AG04450 (cell line): ENCODE measurements at regions not wholly inside any gene's neighbourhood (a gene's known extent, or its start where the extent isn't known, plus 50 kb on each side); places are given as distances from the start of the nearest gene placed in this dataset.

Source experiments
- CTCF ChIA-PET: fragments of 300-600, 350-600 bp; formaldehyde crosslinking; extraction: SDS; loops from one replicate; lab custom pipeline; 2022; ENCODE audit warnings: antibody characterized with exemption, inconsistent platforms; lab: Charles Lee
- POLR2A ChIA-PET: fragments of 350-600 bp; formaldehyde crosslinking; extraction: SDS; loops from one replicate; lab custom pipeline; 2021; ENCODE audit warnings: antibody characterized with exemption, inconsistent platforms; lab: Yijun Ruan, JAX
- DNase-seq: peaks from one replicate; pipeline ENCODE4 v3.0.0-alpha.2; 2011; ENCODE audit warnings: low read depth, low spot score
- H3K27ac ChIP-seq: one replicate; pipeline ENCODE4 v1.5.1; 2012; ENCODE audit warnings: low read depth, low read length, control low read depth
- H3K27me3 ChIP-seq: one replicate; pipeline ENCODE4 v1.6.0; 2012; ENCODE audit warnings: low read length; ENCODE audit not compliant: control insufficient read depth, insufficient read depth
- H3K4me3 ChIP-seq: 2 replicates; pipeline ENCODE4 v1.5.1; 2011; ENCODE audit warnings: mild to moderate bottlenecking, low read depth, low read length, control low read depth
- H3K9me3 ChIP-seq: 2 replicates; pipeline ENCODE4 v1.5.1; 2012; ENCODE audit warnings: low read length; ENCODE audit not compliant: control insufficient read depth, insufficient read depth
- CTCF ChIP-seq: IDR thresholded peaks from 2 replicates; pipeline ENCODE4 v1.5.1; 2011; ENCODE audit warnings: low read depth, low read length, control low read depth, inconsistent platforms

- Histone ChIP-seq H3K4me3 (no peak overlapping the region), H3K27me3 (no peaks in the 10 kb centered on the region), H3K27ac (no peak overlapping the region), H3K9me3 (peaks cover 3% of the 10 kb centered on the region; the same call in 1 of the 2 replicates)
- DNase-seq = no peak
- POLR2A ChIA-PET = no interaction called here
- CTCF ChIA-PET = no interaction called here
- no peak for TF ChIP-seq CTCF
Measured at GRCh38 chr12:71222436-71222835, 64.6 kb upstream of the TSPAN8 start.

GRCh38 chr12:71220260-71220659 lies 62.5 kb upstream of the TSPAN8 start:
- Histone ChIP-seq H3K4me3 (no peak overlapping the region), H3K9me3 (no peaks in the 10 kb centered on the region), H3K27ac (no peak overlapping the region), H3K27me3 (no peaks in the 10 kb centered on the region)
- no peak for TF ChIP-seq CTCF
- DNase-seq = no peak
- ChIA-PET POLR2A (no interaction called here), CTCF (no interaction called here)

GRCh38 chr12:71219224-71219623 lies 61.4 kb upstream of the TSPAN8 start:
- H3K9me3 ChIP-seq = no peaks in the 10 kb centered on the region
- ChIA-PET CTCF (no interaction called here), POLR2A (no interaction called here)
- H3K27ac ChIP-seq = no peak overlapping the region
- no peak overlapping the region for H3K4me3 ChIP-seq
- no peaks in the 10 kb centered on the region for H3K27me3 ChIP-seq
- DNase-seq = no peak
- TF ChIP-seq CTCF = no peak

GRCh38 chr12:71218616-71219015 lies 60.8 kb upstream of the TSPAN8 start:
- no peak for TF ChIP-seq CTCF
- Histone ChIP-seq H3K9me3 (no peaks in the 10 kb centered on the region), H3K27ac (no peak overlapping the region), H3K4me3 (no peak overlapping the region), H3K27me3 (no peaks in the 10 kb centered on the region)
- no peak for DNase-seq
- ChIA-PET CTCF (no interaction called here), POLR2A (no interaction called here)

- no peaks in the 10 kb centered on the region for H3K9me3 ChIP-seq
- DNase-seq = no peak
- CTCF ChIA-PET = no interaction called here
- no peaks in the 10 kb centered on the region for H3K27me3 ChIP-seq
- H3K27ac ChIP-seq = no peak overlapping the region
- 0 out of 2 replicates have a peak, but pooled peaks have one; percentile 5 for TF ChIP-seq CTCF
- POLR2A ChIA-PET = no interaction called here
- no peak overlapping the region for H3K4me3 ChIP-seq
Measured at GRCh38 chr12:71216725-71217579, 59.2 kb upstream of the TSPAN8 start.
